GM18858 (cell line): ENCODE measurements at regions not wholly inside any gene's neighbourhood (a gene's known extent, or its start where the extent isn't known, plus 50 kb on each side); places are given as distances from the start of the nearest gene placed in this dataset.
A peak's percentile ranks its signal among the peaks of the same experiment; 100 is the strongest.
"Not testable (repeated sequence)": the region's sequence is repeated elsewhere in the genome, so short reads cannot be mapped to it uniquely, and the experiment has no call there.

Experiments used
- ATAC-seq: cut with Tn5 transposase; IDR thresholded peaks from one replicate; pipeline ENCODE4 v1.9.1; 2021; ENCODE audit not compliant: unreplicated experiment

- no peak for ATAC-seq
Measured at GRCh38 chr5:60445921-60446320, 254.0 kb downstream of the DEPDC1B start.

DNA sequence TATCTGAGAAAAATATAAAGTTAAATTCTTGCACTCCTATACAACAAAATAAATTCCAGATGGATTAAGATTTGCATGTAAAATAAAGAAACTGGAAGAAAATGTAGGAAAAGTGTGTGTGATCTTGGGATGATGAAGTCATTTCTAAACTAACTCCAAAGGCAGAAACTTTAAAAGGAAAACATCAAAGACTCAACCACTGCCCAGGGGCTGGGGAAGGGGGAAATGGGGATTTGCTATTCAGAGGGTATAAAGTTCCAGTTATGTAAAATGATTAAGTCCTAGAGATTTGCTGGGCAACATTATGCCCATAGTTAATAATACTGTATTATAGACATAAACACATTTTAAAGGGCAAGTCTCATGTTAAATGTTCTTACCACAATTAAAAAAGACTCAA lies 254.5 kb downstream of the DEPDC1B start:
- ATAC-seq, result no peak

DNA sequence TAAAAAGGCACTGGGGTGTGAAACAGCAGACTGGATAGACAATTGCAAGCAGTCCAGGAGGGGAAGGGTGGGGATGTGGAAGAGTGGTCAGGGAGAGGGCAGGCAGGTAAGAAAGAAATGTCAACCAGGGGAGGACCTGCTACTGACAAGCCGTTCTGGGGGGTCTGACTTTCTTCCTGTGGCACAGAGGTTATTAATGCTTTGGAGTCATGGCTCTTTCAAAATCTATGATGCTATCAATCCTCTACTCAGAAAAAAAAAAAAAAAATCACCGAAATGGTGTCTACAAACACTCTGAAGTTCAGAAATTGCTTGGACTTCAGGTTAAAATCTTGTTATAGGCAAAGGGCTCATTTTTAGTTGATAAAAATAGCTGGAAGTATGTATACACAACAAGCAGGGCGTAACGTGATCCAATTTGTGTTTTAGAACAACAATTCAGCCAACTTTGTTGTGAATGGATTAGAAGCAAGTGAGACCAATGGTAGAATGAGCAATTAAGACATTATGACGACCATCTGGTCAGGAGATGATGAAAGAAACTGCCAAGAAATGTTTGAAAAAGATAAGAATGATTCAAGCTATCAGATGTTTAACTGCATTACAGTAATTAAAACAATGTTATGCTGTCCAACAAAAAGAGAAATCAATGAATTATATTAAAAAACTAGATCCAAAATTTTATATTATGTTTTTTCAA lies 255.2 kb downstream of the DEPDC1B start:
- ATAC-seq, result no peak

- ATAC-seq, result no peak
Measured at GRCh38 chr5:60439552-60439951, 260.4 kb downstream of the DEPDC1B start.

DNA sequence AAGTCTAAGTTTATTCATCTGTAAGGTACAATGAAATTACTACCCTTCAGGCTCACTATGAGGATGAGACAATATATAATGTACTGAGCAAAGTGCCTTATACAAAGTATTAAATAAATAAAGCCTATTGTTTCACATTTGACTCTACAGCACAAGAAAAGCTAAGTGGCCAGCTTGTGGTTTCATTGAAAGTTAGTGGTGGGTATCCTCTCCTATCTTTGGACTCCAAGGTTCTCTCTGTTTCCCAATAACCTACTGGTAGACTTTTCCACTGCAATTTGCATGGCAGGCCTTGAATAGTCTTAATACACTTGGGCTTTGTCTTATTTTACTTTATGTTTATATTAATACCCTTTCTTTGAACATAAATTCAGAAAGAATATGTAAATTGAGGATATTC lies 262.7 kb downstream of the DEPDC1B start:
- ATAC-seq, result no peak

DNA sequence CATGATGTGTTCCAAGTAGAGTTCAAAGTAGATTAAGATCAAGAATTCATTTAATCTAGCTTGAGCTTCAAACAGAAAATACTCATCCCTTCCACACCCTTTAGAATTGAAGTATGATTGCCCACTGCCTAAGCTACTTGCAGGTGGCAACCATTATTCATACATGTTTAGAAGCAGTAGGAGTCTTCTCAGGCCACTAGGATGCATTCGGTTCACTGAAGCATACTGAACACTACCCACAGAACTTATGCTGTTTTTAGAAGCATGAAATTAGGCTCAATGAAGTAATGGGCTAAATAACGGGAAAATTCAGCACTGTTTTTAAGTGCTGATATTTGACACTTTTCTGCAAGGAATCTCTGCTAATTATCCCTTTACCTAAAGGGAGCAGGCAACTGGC lies 263.4 kb downstream of the DEPDC1B start:
- ATAC-seq, result peak; percentile 93

DNA sequence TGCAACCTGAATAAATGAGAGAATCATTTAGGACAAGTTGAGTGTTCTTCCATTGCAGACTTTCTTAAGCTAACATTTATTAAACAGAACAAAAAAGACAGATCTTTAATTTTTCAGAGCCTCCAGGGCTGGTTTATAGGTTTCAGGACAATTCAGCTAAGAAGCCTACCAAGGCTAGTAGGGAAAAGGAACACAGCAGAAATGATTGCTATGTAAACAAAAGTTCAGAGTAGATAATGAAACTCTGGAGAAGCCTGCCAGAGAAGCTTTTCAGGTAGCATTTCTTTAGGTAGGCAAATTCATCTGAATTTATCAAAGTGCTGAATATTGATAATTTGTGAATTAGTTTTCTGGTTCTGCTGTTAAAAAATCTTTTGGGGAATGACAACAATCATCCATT lies 264.2 kb downstream of the DEPDC1B start:
- no peak for ATAC-seq

DNA sequence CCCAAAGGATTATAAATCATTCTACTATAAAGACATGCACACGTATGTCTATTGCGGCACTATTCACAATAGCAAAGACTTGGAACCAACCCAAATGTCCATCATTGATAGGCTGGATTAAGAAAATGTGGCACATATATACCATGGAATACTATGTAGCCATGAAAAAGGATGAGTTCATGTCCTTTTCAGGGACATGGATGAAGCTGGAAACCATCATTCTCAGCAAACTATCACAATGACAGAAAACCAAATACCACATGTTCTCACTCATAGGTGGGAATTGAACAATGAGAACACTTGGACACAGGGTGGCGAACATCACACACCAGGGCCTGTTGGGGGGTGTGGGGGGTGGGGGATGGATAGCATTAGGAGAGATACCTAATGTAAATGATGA lies 273.8 kb downstream of the DEPDC1B start:
- not testable (repeated sequence) for ATAC-seq

DNA sequence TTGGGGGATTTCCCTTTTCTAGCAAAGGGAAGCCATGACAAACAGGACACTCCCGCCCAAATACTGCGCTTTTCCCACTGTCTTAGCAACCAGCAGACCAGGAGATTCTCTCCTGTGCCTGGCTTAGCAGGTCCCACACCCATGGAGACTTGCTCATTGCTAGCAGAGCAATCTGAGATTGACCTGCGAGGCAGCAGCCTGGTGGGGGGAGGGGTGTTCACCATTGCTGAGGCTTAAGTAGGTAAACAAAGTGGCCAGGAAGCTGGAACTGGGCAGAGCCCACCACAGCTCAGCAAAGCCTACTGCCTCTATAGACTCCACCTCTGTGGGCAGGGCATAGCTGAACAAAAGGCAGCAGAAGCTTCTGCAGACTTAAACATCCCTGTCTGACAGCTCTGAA lies 279.2 kb downstream of the DEPDC1B start:
- not testable (repeated sequence) for ATAC-seq

DNA sequence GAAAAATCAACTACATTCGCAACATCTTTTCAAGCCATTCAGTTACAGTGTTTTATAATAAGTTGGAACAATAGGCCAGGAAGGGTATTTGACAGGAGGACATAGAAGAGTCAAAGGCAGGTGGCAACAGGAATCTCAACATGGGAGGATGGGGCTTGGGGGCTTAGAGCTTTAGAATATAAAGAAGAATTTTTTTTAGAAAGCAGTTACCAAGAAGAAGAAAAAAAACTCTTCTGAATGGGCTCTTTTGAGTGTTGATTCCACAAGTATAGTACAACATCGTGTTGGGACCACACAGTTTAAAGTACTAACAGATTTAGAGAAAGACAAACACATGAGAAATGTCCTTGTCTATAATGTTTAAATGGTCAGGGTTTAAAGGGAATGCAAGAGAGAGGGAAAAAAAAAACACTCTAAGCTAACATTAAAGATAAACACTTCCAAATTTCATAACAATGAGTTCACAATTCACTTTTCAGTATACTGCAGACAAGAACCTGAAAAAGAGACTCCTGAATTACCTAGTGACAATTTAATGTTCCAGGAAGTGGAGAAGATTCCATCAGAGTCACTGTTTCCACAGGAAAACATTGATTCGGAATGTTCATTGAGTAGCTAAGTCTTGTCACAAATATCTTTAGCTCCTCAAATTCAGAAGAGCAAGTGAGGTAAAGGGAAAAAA lies 282.3 kb downstream of the DEPDC1B start:
- no peak for ATAC-seq

GRCh38 chr5:60415443-60415842 lies 284.5 kb downstream of the DEPDC1B start:
- no peak for ATAC-seq

DNA sequence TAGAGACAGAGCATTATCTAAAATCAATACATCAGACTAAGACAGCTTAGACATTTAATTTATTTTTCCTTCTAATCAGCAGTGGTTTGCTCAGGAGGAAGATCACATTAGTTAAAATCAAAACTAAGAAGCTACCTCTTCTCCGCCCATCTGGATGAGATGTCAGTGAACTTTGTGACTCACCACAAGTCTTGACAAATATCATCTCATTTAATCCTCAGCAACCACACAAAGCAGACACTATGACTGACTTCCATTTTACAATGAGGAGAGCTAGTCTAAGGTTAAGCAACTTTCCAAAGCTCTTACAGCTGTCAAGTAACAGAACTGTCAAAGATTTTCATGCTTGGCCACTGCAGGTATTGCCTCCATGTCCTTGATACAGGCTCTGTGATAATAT lies 289.5 kb downstream of the DEPDC1B start:
- ATAC-seq, result no peak

GRCh38 chr5:60404171-60404570 lies 295.8 kb downstream of the DEPDC1B start:
- no peak for ATAC-seq

- ATAC-seq, result no peak
Measured at GRCh38 chr5:60403343-60404006, 296.5 kb downstream of the DEPDC1B start.

- no peak for ATAC-seq
Measured at GRCh38 chr5:60402161-60402785, 297.7 kb downstream of the DEPDC1B start.

DNA sequence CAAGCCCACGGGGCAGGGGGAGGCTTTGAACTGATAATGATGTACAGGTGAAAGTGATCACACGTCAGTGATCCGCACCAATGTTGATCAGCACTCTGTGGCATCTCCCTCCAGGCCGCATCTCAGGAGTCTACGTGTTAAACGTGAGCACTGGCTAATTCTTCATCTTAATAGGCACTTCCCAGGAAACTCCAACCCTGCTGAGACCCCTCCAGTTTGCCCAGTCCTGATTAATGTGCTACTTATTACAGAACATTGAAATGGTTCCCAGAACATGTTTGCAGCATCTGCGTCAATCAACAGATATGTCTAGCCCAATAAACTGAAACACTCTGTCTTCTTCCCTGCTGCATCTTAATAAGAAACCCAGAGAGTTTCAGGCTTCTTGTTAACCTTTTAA lies 298.4 kb downstream of the DEPDC1B start:
- no peak for ATAC-seq

DNA sequence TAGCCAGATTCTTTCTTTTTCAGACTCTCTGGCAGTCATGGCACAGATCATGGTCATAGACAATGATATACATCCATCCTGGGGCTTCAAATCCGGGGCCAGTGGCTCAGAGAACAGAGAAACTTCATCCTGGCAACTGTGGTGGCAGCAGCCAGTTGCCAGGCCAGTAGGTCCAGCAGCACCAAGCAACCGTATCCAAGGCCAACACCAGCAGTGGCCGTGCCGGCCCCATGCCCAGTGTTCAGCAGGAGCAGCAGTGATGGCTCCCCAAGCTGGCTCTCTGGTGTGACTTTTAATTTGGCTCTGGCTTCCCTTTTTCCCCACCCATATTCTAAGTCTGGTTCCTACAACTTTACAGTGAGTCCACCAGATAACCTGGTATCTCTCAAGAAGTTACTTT lies 300.5 kb downstream of the DEPDC1B start:
- no peak for ATAC-seq

DNA sequence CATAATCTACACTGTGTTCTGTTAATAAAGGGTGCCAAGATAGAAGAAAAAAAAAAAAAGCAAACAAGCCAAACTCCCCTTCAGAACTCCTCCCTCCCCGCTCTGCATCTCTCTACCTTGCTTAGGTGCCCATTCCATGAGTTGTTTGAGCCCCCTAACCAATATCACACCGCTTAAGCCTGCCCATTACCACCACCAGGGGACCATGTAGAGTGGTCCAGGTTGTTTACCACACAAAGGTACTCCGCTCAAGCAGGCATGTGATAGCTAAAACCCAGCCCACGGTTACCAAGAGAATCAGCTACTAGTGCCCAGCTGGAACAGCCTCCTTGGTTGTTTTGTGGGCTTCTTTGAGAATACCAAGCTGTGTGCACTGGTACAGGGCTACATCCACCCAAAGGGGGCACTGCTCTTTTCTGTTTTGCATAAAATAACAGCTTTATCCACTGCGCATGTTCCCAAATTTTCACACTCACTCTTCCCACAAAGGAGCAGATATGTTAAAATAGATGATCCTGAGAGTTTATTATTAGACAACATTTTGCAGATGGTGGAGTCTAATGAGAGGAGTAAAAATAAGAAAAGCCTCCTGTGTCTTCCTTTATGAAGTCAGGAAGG lies 304.1 kb downstream of the DEPDC1B start:
- ATAC-seq, result no peak

GRCh38 chr5:60387051-60387440 lies 312.9 kb downstream of the DEPDC1B start:
- no peak for ATAC-seq

GRCh38 chr5:60386436-60387050 lies 313.4 kb downstream of the DEPDC1B start:
- ATAC-seq, result no peak

DNA sequence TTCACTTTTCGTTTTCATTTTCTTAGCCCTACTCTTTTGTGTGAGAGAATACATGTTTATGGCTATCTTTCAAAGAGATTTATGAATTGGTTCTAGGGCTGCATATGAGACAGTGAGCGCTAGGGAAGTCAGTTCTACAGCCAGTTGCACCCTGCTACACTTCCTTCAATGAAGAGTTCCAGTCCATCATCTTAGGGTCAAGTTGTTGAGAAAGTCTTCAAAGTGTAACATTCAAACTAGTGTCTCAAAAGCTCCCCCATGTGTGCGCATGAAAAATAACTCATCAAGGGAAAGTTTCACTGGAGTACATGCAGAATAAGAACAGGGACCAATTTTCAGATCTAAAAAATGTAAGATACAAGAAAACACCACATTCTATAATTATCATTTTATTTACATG lies 317.2 kb downstream of the DEPDC1B start:
- ATAC-seq, result no peak
